HEK293 (cell line): ENCODE measurements at regions not wholly inside any gene's neighbourhood (a gene's known extent, or its start where the extent isn't known, plus 50 kb on each side); places are given as distances from the start of the nearest gene placed in this dataset.

Experiments
- ATF2 ChIP-seq: fragments of 450-650 bp; formaldehyde crosslinking; IDR thresholded peaks from 2 replicates; pipeline ENCODE4 v1.5.1; 2016; ENCODE audit warnings: missing biosample characterization, missing genetic modification characterization, low read depth
- CTCF ChIP-seq: fragments of 450-650 bp; formaldehyde crosslinking; IDR thresholded peaks from 2 replicates; pipeline ENCODE4 v1.5.1; 2016; ENCODE audit warnings: missing biosample characterization, missing genetic modification characterization
- ELK4 ChIP-seq: IDR thresholded peaks from 2 replicates; pipeline ENCODE4 v1.6.1; 2011; ENCODE audit warnings: mild to moderate bottlenecking, low read depth, low read length, borderline replicate concordance
- PRDM4 ChIP-seq: fragments of 450-650 bp; formaldehyde crosslinking; IDR thresholded peaks from 2 replicates; pipeline ENCODE4 v1.5.1; 2017; ENCODE audit warnings: missing biosample characterization, missing genetic modification characterization
- REST ChIP-seq: fragments of 450-650 bp; formaldehyde crosslinking; IDR thresholded peaks from 2 replicates; pipeline ENCODE4 v1.5.1; 2016; ENCODE audit warnings: missing biosample characterization, missing genetic modification characterization
- SP2 ChIP-seq: fragments of 450-650 bp; formaldehyde crosslinking; IDR thresholded peaks from 2 replicates; pipeline ENCODE4 v1.5.1; 2016; ENCODE audit warnings: missing biosample characterization, missing genetic modification characterization
- ZBTB1 ChIP-seq: fragments of 450-650 bp; formaldehyde crosslinking; IDR thresholded peaks from 2 replicates; pipeline ENCODE4 v1.5.1; 2016; ENCODE audit warnings: missing biosample characterization, missing genetic modification characterization
- ZBTB11 ChIP-seq: fragments of 450-650 bp; formaldehyde crosslinking; conservative IDR thresholded peaks from 2 replicates; pipeline ENCODE4 v1.5.1; 2016; ENCODE audit warnings: low read depth, missing biosample characterization, missing genetic modification characterization
- ZBTB7A ChIP-seq: fragments of 450-650 bp; formaldehyde crosslinking; IDR thresholded peaks from 2 replicates; pipeline ENCODE4 v1.5.1; 2016; ENCODE audit warnings: low read depth, missing biosample characterization, missing genetic modification characterization
- ZNF292 ChIP-seq: fragments of 450-650 bp; formaldehyde crosslinking; IDR thresholded peaks from 2 replicates; pipeline ENCODE4 v1.5.1; 2016; ENCODE audit warnings: low read depth, missing biosample characterization, missing genetic modification characterization, borderline replicate concordance
- ZNF423 ChIP-seq: fragments of 450-650 bp; formaldehyde crosslinking; IDR thresholded peaks from 2 replicates; pipeline ENCODE4 v1.5.1; 2016; ENCODE audit warnings: missing biosample characterization, missing genetic modification characterization
- ZNF692 ChIP-seq: fragments of 450-650 bp; formaldehyde crosslinking; IDR thresholded peaks from 2 replicates; pipeline ENCODE4 v1.5.1; 2016; ENCODE audit warnings: missing biosample characterization, missing genetic modification characterization
- ZNF785 ChIP-seq: fragments of 450-650 bp; formaldehyde crosslinking; IDR thresholded peaks from 2 replicates; pipeline ENCODE4 v1.5.1; 2016; ENCODE audit warnings: missing biosample characterization, missing genetic modification characterization
- ZNF830 ChIP-seq: fragments of 450-650 bp; IDR thresholded peaks from 2 replicates; pipeline ENCODE4 v1.5.0; 2018; ENCODE audit warnings: missing biosample characterization, missing genetic modification characterization, low read depth, mild to moderate bottlenecking, moderate library complexity

- no peak for TF ChIP-seq ZNF692 (tag by site-specific recombination)
- no peak for TF ChIP-seq ZNF292 (tag by site-specific recombination)
- TF ChIP-seq ATF2 (tag by site-specific recombination), result no peak
- no peak for TF ChIP-seq ZBTB11 (tag by site-specific recombination)
- no peak for TF ChIP-seq ELK4
- no peak for TF ChIP-seq SP2
- TF ChIP-seq CTCF, result no peak
- no peak for TF ChIP-seq ZBTB1 (tag by site-specific recombination)
- no peak for TF ChIP-seq ZBTB7A (tag by site-specific recombination)
- no peak for TF ChIP-seq REST (tag by site-specific recombination)
- TF ChIP-seq PRDM4 (tag by site-specific recombination), result no peak
- no peak for TF ChIP-seq ZNF423
- TF ChIP-seq ZNF830 (tag by site-specific recombination), result no peak
- no peak for TF ChIP-seq ZNF785
Measured at GRCh38 chr15:39156166-39156565, 424.7 kb upstream of the THBS1 start.
